GM12878 (cell line): ENCODE measurements at regions not wholly inside any gene's neighbourhood (a gene's known extent, or its start where the extent isn't known, plus 50 kb on each side); places are given as distances from the start of the nearest gene placed in this dataset.

ENCODE experiments used
- ATAC-seq: fragments of 200-7000 bp; cut with Tn5 transposase; 3 replicates; pipeline ENCODE4 v1.9.1; 2020; ENCODE audit warnings: mild to moderate bottlenecking, moderate library complexity
- BruUV-seq: library from RNA; stranded (reverse); fragments of 400-500 nt; replicated peaks from 2 replicates; lab custom pipeline; 2021; lab: Mats Ljungman, UMichigan
- CTCF ChIA-PET: fragments of 300-600 bp; sonication (Branson Sonifier 250); formaldehyde crosslinking; extraction: SDS; loops from one replicate; lab custom pipeline; 2021; ENCODE audit warnings: inconsistent platforms; lab: Yijun Ruan, JAX
- POLR2A ChIA-PET: fragments of 350-600 bp; formaldehyde crosslinking; extraction: SDS; loops from one replicate; lab custom pipeline; 2021; ENCODE audit warnings: inconsistent platforms; lab: Charles Lee
- RAD21 ChIA-PET: fragments of 300-600 bp; sonication (Branson Sonifier 250); formaldehyde crosslinking; loops from one replicate; lab custom pipeline; 2023; ENCODE audit warnings: antibody characterized with exemption; ENCODE audit not compliant: unreplicated experiment; lab: Charles Lee
- SMC1A ChIA-PET: fragments of 300-600 bp; sonication (Branson Sonifier 250); formaldehyde crosslinking; loops from one replicate; lab custom pipeline; 2023; ENCODE audit not compliant: unreplicated experiment, uncharacterized antibody; lab: Charles Lee
- DNase-seq: peaks from one replicate; pipeline ENCODE4 v3.0.0-alpha.2; 2011; ENCODE audit warnings: low read depth, low spot score
- FAIRE-seq: peaks from 3 replicates; lab custom pipeline; 2011; peaks lifted over from hg19 to GRCh38; lab: Jason Lieb, UNC
- H2AFZ ChIP-seq: 2 replicates; pipeline ENCODE4 v1.6.0; 2011; ENCODE audit warnings: low read depth, low read length, control low read depth; ENCODE audit not compliant: control insufficient read depth
- H3K27ac ChIP-seq: 2 replicates; pipeline ENCODE4 v1.5.1; 2011; ENCODE audit warnings: control low read depth; ENCODE audit not compliant: control insufficient read depth, insufficient read depth
- H3K27me3 ChIP-seq, 2 experiments: replicated peaks in 1 of 2; 2 replicates each; pipeline versions ENCODE4 v1.6.0 to v1.6.1; 2011; ENCODE audit warnings: low read length in 1 of 2; ENCODE audit not compliant: control insufficient read depth in 2 of 2, insufficient read depth in 2 of 2
- H3K36me3 ChIP-seq, 2 experiments: 2 replicates each; pipeline ENCODE4 v1.5.1; 2011; ENCODE audit warnings: low read length in 1 of 2; ENCODE audit not compliant: control insufficient read depth in 2 of 2, insufficient read depth in 2 of 2
- H3K4me1 ChIP-seq: 2 replicates; pipeline ENCODE4 v1.6.1; 2011; ENCODE audit warnings: mild to moderate bottlenecking, low read length, moderate library complexity, mixed read lengths; ENCODE audit not compliant: control insufficient read depth, insufficient read depth
- H3K4me2 ChIP-seq: 2 replicates; pipeline ENCODE4 v1.6.0; 2011; ENCODE audit warnings: control low read depth; ENCODE audit not compliant: control insufficient read depth, insufficient read depth
- H3K4me3 ChIP-seq: fragments of 200-600 bp; sonication (generic); 2 replicates; pipeline ENCODE4 v1.5.1; 2016
- H3K79me2 ChIP-seq: 2 replicates; pipeline ENCODE4 v1.6.0; 2011; ENCODE audit warnings: low read length; ENCODE audit not compliant: control insufficient read depth, insufficient read depth
- H3K9ac ChIP-seq: 2 replicates; pipeline ENCODE4 v1.8.0; 2011; ENCODE audit warnings: low read length, control low read depth, mixed read lengths; ENCODE audit not compliant: control insufficient read depth, insufficient read depth
- H3K9me3 ChIP-seq: replicated peaks from 3 replicates; pipeline ENCODE4 v1.5.1; 2011; ENCODE audit warnings: mild to moderate bottlenecking, low read length; ENCODE audit not compliant: control insufficient read depth, insufficient read depth
- H4K20me1 ChIP-seq: 2 replicates; pipeline ENCODE4 v1.6.0; 2011; ENCODE audit not compliant: control insufficient read depth, insufficient read depth
- CEBPB ChIP-seq, 2 experiments: fragments of 150-350 bp in 1 of 2; IDR thresholded peaks; 2 replicates each; pipeline ENCODE4 v1.6.1; 2012 to 2014; ENCODE audit warnings: low read depth in 2 of 2, low read length in 2 of 2, borderline replicate concordance in 1 of 2, inconsistent platforms in 1 of 2
- ESRRA ChIP-seq: IDR thresholded peaks from 2 replicates; pipeline ENCODE4 v1.6.1; 2012; ENCODE audit warnings: mild to moderate bottlenecking, low read length, improper control_type of control experiment
- GATAD2B ChIP-seq: fragments of 450-650 bp; conservative IDR thresholded peaks from 2 replicates; pipeline ENCODE4 v1.6.1; 2017; ENCODE audit warnings: low read depth, mild to moderate bottlenecking, moderate library complexity
- JUNB ChIP-seq: IDR thresholded peaks from 2 replicates; pipeline ENCODE4 v1.6.1; 2016; ENCODE audit warnings: antibody characterized with exemption, mild to moderate bottlenecking
- MEF2B ChIP-seq: fragments of 450-650 bp; IDR thresholded peaks from 2 replicates; pipeline ENCODE4 v1.6.1; 2018; ENCODE audit warnings: mild to moderate bottlenecking, moderate library complexity; ENCODE audit not compliant: partially characterized antibody, poor library complexity, severe bottlenecking
- MXI1 ChIP-seq: fragments of 150-350 bp; IDR thresholded peaks from 2 replicates; pipeline ENCODE4 v1.6.1; 2011; ENCODE audit warnings: low read depth, mild to moderate bottlenecking, inconsistent platforms, low read length, improper control_type of control experiment
- NFIC ChIP-seq: IDR thresholded peaks from 2 replicates; pipeline ENCODE4 v1.6.1; 2012; ENCODE audit warnings: low read depth, mild to moderate bottlenecking, inconsistent platforms, low read length, moderate library complexity
- NFYA ChIP-seq: IDR thresholded peaks from 2 replicates; pipeline ENCODE4 v1.6.1; 2011; ENCODE audit warnings: low read depth, mild to moderate bottlenecking, low read length, improper control_type of control experiment, borderline replicate concordance
- NRF1 ChIP-seq: conservative IDR thresholded peaks from 2 replicates; pipeline ENCODE4 v1.6.1; 2011; ENCODE audit warnings: mild to moderate bottlenecking, low read depth, low read length, improper control_type of control experiment
- PRDM15 ChIP-seq: fragments of 450-650 bp; formaldehyde crosslinking; IDR thresholded peaks from 2 replicates; pipeline ENCODE4 v1.4.0; 2020; ENCODE audit warnings: mild to moderate bottlenecking, moderate library complexity
- RUNX3 ChIP-seq: IDR thresholded peaks from 2 replicates; pipeline ENCODE4 v1.6.1; 2012; ENCODE audit warnings: low read length, inconsistent platforms
- TBL1XR1 ChIP-seq: IDR thresholded peaks from 2 replicates; pipeline ENCODE4 v1.6.1; 2012; ENCODE audit warnings: low read depth, low read length, improper control_type of control experiment
- ZNF592 ChIP-seq: fragments of 450-650 bp; IDR thresholded peaks from 2 replicates; pipeline ENCODE4 v1.6.1; 2017; ENCODE audit warnings: mild to moderate bottlenecking, moderate library complexity
- WGBS: methylation state at CpG from one replicate; pipeline ENCODE4 v1.1.6; 2016; ENCODE audit warnings: low lambda C conversion rate; ENCODE audit not compliant: insufficient replicate concordance, insufficient coverage; ENCODE audit errors: missing lambda C conversion rate; 5-methylcytosine and 5-hydroxymethylcytosine counted together
- in situ Hi-C: fragments of 300-500 bp; cut with MboI; formaldehyde crosslinking; loops from 9 replicates; pipeline ENCODE4 v1.14.3; 2018; ENCODE audit warnings: mixed read lengths
- intact Hi-C: fragments of 100-400 bp; cut with micrococcal nuclease; formaldehyde crosslinking; loops from one replicate; pipeline ENCODE4 v1.14.2; 2022; ENCODE audit not compliant: unreplicated experiment

- no peak for TF ChIP-seq NFIC
- no peak for TF ChIP-seq JUNB
- TF ChIP-seq ZNF592, result no peak
- no peak for TF ChIP-seq TBL1XR1
- TF ChIP-seq MEF2B, result no peak
Measured at GRCh38 chr9:16267281-16268066, 603.0 kb downstream of the BNC2 start (continued).

- Histone ChIP-seq H4K20me1 (no peaks in the 10 kb centered on the region), H3K4me3 (no peak overlapping the region), H3K9ac (no peak overlapping the region), H3K36me3 (no peaks in the 10 kb centered on the region), H3K9me3 (no peaks in the 10 kb centered on the region; the same call in 2 of the 3 replicates), H2AFZ (no peak overlapping the region), H3K27ac (no peak overlapping the region), H3K79me2 (no peaks in the 10 kb centered on the region), H3K27me3 (no peaks in the 10 kb centered on the region), H3K4me2 (no peak overlapping the region), H3K4me1 (no peaks in the 10 kb centered on the region)
- ChIA-PET CTCF (interaction anchor here (1.1 to 1.6 kb wide), 5 partner anchors 14 to 383 kb away, joined by 3 to 5 read pairs (median 4); no protein-coding TSS in a partner anchor), SMC1A (interaction anchor here (1.1 to 1.4 kb wide), 4 partner anchors 13 to 465 kb away, joined by 3 to 4 read pairs (median 4); no protein-coding TSS in a partner anchor), POLR2A (no interaction called here), RAD21 (interaction anchor here (1.0 kb wide), 1 partner anchor 458 kb away, joined by 3 read pairs; no protein-coding TSS in a partner anchor)
- FAIRE-seq (no peak), ATAC-seq (no peak), DNase-seq (no peak)
- in situ Hi-C loops, result no loop called here
- 65% methylated on average over 15 of the region's 15 CpGs for WGBS
- intact Hi-C loops, result no loop called here
- no TSS peak for BruUV-seq
- no peak for TF ChIP-seq RUNX3
- TF ChIP-seq MXI1, result no peak
- TF ChIP-seq NRF1, result no peak
- no peak for TF ChIP-seq PRDM15 (CRISPR knock-in tag)
- TF ChIP-seq ESRRA, result no peak
- TF ChIP-seq CEBPB (IDR thresholded peaks at IDR 0.05; ENCODE audit: borderline replicate concordance in 1 of 2, low read depth in 2 of 2, low read length in 2 of 2), result no peak
- TF ChIP-seq NFYA, result no peak
- no peak for TF ChIP-seq GATAD2B
Measured at GRCh38 chr9:16268067-16268881, 602.2 kb downstream of the BNC2 start.
